GM18867 (cell line): ENCODE measurements at regions not wholly inside any gene's neighbourhood (a gene's known extent, or its start where the extent isn't known, plus 50 kb on each side); places are given as distances from the start of the nearest gene placed in this dataset.

Experiments
- ATAC-seq: cut with Tn5 transposase; IDR thresholded peaks from one replicate; pipeline ENCODE4 v1.9.1; 2021; ENCODE audit warnings: mild to moderate bottlenecking, moderate library complexity; ENCODE audit not compliant: unreplicated experiment

DNA sequence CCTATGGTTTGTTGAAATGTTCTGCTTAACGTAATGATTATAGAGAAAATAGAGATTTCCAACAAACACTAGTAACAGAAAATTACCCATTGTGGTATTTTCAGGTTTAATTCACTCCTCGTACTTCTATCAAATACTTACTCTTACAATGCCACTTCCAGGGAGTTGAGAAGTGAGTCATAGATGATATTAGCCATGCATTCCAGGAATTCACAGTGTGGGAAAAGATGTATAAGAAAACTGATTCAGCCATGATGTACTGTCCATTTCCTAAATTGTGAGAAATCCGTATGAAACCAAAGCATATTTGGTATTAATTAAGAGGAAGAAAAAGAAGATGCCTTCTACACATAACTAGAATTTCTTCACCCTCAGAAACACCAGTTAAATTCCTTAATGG lies 1854.6 kb upstream of the WWC1 start:
- no peak for ATAC-seq

DNA sequence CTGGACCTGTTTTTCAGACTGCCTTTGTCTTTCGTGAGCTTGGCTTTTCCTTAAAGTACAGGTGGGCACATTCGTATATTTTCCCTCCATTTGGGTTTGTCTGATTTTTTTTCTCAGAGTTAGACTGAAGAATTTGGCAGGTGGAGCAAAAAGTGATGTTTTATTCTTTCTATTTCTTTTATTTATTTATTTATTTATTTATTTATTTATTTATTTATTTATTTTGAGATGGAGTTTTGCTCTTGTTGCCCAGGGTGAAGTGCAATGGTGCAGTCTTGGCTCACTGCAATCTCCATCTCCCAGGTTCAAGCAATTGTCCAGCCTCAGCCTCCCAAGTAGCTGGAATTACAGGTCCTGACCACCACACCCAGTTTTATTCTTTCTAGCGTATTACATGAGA lies 1805.1 kb upstream of the WWC1 start:
- no peak for ATAC-seq

DNA sequence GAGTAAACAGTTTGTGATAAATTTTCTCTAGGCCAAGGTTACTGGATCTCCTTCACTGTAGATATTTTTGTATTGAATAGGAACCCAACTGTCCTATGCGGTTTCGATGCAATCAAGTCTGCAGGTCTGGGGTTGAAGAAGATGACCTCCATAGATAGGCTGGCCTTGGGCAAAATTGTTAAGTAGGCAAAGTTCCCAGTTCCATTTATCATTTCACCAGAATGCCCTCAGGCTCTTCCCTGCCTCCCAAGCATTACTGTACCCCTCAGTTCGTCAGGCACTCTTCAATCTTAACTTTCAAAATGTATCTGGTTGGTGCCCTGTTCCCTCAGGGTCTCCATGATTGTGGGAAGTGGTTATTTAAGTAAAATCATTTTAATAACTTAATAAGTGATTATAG lies 1802.9 kb upstream of the WWC1 start:
- ATAC-seq = no peak

DNA sequence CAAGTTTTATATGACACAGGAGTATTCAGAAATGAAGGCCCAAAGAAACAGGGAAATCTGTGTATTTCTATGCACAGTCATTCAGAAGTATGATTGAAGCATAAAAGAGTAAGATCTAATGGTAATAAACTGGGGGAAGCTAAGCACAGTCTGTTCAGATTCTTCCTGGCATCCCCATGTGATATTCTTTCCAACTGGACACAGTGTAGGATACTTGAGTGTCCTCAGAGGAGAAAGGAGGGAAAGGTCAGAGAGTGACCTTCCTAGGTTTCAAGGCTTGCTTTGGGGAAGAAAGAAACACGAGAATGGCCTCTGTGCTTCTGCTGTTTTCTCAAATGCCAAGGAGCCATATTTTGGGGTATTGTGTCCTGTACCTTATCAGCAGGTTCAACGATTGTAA lies 1798.4 kb upstream of the WWC1 start:
- ATAC-seq = no peak

DNA sequence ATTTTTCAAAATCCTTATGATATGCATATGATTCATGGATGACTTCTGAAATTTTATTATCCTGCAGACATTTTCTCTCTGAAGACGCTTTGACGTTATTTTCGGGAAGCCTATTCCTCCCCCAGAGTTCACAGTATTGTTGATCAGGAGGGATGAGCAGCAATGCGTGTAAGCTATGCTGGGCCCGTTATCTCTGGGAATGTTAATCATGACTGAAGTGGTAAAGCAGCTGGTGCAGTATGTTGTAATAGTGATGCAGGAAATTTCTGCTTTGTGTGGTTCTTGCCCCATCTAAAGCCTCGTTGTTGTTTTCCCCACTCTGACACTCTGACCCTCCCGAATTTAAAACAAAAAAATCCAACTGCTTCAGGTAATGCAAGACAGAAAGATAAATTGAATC lies 1797.8 kb upstream of the WWC1 start:
- no peak for ATAC-seq

DNA sequence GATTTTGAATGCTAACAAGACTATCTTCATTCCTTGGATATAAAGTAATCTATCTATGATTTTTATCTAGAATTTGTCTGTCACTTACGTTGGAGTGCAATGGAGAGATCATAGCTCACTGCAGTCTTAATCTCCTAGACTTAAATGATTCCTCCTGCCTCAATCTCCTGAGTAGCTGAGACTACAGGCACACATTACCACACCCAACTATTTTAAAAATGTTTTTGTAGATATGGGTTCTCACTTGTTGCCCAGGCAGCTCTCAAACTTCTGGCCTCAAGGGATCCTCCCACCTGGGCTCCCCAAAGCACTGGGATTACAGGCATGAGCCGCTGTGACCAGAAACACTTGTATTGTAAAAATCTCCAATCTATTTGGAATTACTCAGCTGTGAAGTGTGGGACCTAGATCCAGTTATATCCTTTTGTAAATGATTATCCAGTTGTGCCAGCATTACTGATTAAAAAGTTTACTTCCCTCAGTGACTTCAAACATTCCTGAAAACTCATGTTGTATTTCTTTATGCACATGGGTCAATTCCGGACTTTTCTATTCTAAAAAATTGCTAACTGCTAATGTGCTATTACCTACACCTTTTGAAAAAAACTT lies 1793.8 kb upstream of the WWC1 start:
- ATAC-seq = no peak

DNA sequence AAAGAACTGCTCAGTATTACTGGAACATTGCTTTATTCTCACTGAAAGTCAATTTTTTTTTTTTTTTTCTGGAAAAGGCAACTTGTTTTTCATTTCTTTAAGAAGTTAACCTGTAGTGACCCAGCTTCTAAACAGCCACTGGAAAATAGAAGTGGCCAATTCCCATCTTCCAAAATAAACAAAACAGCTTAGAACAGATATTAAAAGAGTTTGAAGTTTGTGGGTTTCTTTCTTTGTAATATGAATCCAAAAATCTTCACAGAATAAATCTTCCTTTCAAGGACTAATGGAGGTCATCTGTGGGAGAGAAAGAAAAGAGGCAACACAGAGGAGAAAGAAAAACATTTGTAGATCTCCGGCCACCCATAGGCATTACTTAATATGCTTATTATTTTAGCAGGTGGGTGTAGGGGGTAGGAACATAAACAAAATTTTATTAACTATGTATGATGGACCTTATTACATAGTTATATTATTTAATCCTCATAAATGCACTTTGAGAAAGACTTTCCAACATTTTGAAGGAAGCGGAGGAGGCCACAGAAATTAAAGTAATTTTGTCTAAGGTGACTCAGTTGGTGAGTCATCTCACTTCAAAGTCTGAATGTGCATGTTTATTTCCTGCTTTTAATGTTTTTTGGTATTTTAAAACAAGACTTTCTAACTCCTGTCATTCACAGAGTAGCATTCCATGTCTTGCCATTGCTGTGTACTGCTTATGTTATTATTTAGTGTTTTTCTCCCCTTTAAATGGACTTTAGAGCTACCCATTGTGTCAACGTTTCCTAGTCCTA lies 1791.8 kb upstream of the WWC1 start:
- ATAC-seq = no peak

DNA sequence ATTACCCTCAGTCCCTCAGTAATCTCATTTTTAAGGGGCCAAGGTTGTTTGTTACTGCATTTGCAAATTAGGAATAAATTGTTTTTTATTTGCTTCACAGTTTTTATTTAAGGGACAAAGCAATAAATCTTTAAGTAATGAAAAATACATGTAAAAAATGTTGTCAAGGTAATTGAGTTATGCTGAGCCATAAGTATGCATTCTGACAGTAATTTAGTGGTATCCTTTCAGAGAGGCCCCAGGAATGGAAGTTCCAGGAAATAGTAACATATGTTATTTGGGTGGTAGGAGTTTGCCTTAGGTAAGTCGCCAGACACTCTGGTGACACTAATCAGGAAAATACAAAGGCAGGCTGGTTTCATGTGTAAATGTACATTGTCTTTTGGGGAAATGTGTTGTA lies 1787.9 kb upstream of the WWC1 start:
- ATAC-seq = no peak

DNA sequence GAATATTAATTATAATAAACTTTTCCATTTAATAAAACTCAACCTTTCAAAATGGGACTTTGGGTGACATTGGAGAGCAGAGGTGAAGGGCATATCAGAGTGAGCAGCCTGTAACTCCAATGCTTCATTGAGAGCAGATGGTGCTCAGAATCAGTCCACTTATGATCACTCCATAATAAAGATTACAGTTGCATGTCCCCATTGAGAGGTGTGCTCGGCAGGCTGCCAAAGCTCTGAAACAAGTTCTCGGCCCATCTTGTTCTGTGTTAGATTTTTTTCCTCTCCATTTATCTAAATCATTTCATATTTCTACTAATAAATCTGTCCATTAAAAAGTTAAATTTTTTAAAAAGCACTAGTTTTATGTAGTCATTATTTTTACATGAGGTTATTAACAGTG lies 1786.4 kb upstream of the WWC1 start:
- ATAC-seq = no peak

DNA sequence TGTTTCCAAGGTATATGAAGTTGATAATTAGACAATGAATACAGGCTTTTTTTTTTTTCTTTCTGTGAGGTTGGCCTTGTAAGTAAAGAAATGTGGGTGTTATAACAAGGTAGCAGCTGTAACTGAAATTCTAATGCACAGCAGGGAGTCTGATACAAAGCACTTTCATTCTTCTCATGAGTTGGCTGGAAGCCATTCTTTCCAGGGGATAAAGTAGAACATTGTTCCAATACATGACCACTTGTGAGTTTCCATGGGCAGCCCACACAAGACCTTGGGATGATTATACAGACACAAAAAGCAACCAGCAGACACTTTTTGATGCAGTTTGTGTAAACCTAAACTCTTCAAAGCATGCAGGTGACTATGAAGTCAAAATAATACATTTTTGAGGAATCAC lies 1785.9 kb upstream of the WWC1 start:
- ATAC-seq = no peak

DNA sequence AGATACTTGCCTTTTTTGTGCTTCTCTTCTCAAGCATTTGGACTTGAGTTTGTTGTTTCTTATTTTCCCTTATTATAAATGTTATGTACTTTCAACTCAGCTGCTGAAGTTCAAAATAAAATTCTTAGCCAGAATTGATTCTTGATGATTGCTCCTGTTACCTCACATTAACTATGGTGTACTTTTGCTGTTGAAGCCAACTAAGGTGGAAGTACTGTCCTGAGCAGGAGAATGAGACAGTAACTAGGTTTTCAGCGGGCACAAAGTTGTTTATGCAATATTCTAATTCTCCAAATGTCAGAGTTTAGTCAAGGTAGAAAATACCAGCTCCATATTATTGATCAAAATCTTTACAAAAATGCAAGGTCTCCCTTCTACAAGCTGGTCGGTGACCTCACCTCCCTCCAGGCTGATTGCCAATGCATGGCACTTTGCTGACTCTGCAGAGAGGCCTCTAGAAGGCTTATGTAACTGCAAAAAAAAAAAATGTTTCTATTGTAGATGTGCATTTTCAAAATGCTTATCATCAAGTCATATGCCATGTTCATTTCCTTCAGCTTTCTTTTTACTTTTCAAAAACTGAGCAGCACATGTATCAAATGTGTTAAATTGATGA lies 1783.5 kb upstream of the WWC1 start:
- ATAC-seq = no peak

DNA sequence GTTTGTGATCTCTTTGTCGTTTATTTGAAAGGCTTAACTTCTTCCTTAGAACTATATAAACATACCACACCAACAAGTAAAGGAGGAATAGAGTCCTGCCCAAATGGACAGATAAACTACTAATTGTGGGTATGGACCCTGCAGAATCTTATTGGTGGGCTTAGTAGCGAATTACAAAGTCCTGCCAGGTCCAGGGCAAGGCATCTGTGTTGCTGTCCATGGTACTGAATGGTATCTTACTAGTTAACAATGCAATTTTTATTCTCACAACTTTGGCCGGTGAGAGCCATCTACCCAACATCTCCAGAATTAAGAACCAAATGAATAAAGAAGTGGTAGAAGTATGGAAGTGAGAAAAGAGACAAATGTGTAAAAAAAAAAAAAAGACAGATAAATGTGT lies 1782.4 kb upstream of the WWC1 start:
- no peak for ATAC-seq

DNA sequence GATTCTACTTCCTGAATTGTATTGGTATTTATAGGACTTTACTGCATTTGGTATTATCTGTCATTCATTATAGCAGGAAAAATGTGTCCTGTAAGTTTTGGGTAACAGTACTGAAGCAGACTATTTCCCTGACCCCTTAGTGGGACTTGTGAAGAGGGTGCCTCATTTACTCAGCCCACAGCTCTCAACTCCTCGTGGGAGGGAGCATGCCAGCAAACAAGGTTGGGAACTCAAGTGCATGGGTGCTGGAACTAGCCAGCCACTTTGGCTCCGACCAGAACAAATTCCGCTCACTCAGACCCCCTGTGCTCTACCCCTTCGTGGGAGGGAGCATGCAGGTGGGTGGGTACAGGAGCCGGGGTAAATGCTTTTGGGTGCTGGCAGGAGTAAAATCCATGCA lies 1773.5 kb upstream of the WWC1 start:
- no peak for ATAC-seq

DNA sequence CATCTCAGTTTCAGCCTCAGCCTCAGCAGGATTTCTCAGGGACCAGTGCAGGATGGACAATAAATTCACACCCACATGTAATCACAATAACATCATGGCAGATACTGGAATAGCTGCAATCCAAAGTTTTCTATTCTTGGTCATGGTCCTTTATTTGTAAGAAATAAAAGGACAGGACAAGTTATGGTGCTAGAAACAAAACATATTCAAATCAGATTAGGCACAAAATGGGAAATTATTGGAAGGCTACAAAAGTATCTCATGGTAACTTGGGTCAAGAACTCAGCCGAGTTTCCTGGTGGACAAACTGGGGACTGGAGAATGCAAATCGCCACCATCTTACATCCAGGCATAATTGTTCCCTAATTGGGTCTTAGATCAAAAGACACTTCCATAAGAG lies 1768.2 kb upstream of the WWC1 start:
- no peak for ATAC-seq

DNA sequence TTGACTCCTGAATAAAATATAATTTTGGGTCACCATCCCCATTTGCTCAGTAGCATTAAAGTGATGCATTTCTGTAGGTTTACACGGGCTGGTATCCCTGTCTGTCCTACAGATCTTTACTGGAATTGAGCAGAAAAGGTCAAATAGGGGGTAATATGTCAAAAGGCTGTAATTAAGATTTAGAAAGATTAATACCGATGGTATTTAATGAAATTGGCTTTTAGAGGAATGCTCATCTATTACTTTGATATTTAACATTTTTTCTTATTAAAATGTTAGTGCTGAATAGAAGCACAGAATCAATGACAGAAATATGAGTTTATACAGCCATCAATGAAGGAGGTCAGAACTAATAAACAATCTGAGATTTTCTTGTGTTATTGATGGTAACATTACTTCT lies 1762.2 kb upstream of the WWC1 start:
- no peak for ATAC-seq

DNA sequence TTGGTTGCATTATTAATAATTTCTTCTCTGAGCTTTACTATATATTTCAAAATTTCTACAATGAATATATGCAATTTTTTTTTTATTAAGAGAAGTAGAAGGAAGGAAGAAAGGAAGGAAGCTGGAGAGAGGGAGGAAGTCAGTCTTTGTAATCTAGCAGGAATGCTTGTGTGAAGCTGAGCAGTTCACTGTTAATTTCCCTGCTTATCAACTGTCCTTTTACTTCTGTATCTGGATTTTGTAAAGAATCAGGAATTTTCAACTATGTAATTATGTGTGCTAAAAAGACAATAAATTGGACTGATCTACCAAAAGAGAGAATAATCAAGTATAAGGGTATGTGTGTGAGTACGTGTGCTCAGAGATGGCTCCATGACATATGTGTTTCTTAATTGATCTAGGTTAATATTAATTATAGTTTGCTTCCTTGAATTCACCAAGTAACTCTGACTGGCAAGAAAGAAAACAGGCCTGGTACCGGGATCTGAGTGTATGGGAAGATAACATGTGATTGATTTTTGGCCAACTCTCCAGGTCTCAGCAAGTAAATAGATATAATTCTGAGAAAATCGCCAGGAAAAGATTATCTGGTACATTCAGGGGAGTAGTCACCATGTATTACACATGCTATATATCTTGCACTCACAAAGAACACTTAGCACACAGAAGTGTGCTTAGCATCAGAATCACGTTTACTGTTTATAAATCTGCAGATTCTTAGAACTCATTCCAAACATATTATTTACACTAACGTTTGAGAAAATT lies 1758.8 kb upstream of the WWC1 start:
- no peak for ATAC-seq

DNA sequence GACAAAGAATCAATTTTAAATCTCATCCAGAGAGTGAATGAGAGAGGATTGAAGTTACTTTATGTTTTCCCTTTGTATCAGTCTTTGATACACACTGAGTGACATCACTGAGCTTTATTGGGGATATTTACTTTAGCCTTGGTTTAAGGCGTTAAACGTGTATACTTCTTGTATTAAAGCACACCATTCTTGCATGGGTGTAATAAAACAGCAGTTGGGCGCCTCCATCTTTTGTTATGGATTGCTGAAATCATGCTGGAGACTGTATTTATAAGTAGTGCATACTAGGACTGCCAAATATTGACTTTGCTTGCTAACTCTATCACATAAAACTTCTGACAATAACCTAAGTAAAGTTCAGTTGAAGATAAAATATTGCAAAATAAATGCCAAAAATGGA lies 1755.8 kb upstream of the WWC1 start:
- ATAC-seq = no peak

DNA sequence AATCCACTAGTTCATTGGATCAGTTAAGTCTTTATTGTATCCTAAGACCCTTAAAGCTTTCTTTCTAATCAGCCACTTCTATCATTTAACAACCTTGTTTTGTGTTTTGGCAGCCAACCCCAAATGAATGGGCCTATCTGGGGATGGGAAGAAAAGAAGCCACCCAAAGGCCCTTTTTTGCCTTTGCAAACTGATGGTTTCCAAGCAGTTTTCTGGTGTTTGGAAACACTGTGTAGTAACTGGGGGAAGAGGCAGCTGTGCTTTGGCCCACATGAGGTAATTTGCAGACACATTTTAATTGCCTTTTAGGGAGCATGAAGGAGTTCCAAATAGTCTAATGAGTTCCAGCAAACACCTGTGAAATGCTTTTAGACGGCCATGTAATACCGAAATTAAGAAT lies 1751.3 kb upstream of the WWC1 start:
- ATAC-seq = no peak

DNA sequence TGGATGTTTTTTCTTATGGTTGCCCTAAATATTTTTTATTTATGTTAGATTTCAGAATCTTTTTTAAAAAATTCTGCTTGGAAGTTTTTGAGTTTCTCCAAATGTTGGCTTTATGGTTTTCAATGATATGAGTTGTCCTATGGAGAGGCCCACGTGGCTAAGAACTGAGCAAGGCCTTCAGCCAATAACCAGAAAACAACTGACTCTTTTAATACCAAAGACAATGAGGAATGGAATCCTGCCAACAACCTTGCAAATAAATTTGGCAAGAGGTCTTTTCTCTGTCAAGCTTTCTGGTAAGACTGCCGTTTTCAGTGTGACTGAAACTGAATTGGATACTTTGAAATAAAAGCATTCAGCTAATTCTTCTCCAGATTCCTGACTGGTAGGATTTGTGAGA lies 1740.1 kb upstream of the WWC1 start:
- ATAC-seq = no peak

DNA sequence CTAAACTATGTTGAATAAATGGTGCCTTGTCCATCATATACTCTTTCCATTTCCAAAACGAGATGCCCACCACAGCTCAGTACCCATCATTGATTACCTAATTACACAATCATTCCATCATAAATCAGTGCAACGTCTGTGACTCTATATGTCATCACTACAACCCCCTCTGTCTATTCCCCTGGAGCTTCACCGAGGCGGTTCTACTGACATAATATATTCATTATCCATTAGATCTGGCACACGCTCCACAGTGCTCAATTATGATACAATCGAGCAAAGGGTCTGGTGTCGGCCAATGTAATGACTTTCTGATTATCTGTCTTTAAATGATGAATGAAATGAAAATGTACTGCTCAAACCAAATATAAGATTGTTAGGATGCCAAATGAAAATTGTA lies 1737.7 kb upstream of the WWC1 start:
- no peak for ATAC-seq

DNA sequence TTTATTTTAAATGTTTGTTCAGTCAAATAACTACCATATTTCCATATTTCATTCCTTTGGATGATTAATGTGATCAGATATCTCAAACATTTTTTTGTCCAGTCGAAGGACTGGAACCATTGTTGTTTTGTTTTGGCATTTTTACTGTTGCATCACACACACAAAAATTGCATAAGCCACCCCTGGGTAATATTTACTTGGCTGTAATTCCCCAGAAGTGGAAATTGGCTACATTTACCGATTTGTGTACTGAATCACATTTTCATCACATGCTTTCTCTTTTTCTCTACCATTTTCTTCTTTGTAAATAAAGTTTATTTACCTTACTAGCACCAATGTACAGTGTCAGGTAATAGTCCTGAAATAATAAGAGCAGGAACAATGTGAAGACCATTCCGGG lies 1729.7 kb upstream of the WWC1 start:
- no peak for ATAC-seq

DNA sequence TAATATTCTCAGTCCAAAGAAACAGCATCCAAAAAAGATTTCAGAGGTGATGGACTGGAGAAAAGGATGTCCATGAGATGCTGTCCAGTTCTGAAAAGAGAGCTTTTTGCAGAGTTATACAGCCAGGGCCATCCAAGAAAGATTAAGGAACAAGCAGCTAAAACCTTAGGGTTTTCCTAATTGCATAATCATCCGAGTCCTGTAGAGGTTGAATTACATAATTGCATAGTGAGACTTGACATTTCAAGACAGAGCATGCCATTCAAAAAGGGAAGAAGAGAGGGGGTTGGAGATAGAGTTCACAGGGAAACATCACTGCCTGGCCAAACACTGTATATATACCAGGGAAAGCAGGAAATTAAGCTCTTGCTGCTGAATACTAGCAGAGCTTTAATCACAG lies 1729.2 kb upstream of the WWC1 start:
- no peak for ATAC-seq
